GM21717 (cell line): ENCODE measurements at regions not wholly inside any gene's neighbourhood (a gene's known extent, or its start where the extent isn't known, plus 50 kb on each side); places are given as distances from the start of the nearest gene placed in this dataset.
"Not testable (repeated sequence)": the region's sequence is repeated elsewhere in the genome, so short reads cannot be mapped to it uniquely, and the experiment has no call there.

Experiments
- ATAC-seq: cut with Tn5 transposase; IDR thresholded peaks from one replicate; pipeline ENCODE4 v1.9.1; 2021; ENCODE audit warnings: mild to moderate bottlenecking, moderate library complexity; ENCODE audit not compliant: unreplicated experiment

DNA sequence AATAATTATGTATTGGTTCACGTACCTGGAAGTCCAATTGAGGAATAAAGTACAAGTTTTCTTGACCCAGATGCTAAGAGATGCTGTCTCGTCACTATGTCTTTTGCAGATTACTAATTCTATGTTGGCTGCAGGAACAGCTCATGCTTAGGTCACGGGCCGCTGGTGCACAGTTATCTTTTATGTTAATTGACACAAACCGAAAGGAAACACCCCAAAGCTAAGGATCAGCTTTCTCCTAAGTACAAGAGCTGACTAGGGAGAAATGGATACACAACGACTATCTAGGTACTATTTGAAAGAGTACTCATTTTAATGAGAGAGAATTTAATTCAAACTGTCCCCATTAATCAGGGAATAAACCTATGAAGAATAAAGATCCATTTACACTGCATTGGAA is 217.7 kb upstream of the SLC35G4 start:
- no peak for ATAC-seq

DNA sequence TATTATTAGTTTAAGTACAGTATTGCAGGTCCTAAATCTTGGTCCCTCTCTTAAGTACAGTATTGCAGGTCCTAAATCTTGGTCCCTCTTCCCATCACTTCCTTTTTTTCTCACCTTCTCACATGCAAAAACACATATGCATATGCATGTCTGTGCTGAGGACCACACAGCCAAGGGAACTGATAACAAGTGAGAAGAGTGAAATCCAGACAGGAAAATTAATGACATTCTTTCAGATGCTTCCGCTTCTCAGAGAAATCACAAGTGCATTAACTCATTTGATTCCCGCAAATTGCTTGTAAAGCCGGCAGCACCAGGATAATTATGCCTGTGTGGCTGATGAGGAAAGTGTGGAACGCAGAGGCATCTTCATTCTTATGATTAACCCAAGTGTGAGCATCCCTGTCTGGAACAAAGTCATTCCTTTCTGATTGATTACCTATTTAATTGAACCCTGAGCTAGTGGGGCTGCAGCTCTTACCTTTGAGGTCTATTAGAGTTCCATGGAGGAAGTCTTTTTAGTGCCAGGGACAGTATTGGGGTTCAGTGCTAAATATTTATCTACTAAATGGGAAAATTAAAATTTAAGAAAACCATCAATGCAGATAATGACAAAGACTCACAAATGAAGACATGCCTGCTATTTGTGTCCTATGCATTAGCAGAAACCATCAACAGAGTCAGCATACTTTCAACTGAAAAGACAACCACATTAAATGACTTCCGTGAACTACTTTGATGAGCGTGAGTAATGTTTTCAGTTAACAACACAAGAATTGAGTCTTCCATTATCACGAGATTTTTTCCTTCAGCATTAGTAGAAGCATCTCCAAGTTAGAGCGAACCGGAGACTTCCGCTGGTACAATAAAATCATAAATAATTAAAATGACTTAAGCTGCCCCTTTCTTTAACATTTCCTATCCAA is 220.4 kb upstream of the SLC35G4 start:
- no peak for ATAC-seq

DNA sequence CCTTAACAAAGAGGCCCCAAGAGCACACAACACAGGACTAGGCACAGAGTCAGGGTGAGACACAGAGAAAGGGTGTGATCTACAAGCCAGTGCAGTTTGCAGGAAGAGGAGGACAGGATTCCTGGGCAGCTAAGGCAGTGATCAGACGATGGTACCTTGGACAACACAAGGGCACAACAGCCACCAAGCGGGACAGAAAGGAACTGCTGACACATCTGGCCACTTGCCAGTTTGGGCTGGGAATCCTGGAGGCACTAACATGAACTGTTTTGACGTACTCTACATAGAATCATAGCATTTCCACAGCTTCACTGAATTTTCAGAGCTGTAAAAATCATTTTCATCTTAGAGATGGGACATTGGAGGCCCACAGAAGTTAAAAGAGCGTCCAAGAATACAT is 221.5 kb upstream of the SLC35G4 start:
- ATAC-seq, result no peak

DNA sequence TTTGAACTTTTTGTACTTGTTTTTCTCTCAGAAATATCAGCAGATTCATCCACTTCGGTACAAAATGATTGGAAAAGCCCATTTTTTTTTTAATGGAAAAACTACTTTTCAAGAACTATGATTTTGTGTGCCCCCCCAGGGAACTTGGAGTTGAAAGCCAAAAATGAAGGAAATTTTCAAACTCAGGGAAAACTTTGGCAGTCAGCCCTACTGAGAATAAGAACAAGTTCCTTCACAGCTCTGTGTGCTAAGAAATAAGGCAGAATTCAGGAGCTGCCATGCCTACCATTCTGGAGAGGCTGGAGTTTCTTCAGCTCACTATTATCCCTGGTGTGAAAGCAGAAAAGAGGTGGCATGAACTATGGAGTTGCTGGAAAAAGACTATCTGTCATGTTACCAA is 226.0 kb upstream of the SLC35G4 start:
- no peak for ATAC-seq

DNA sequence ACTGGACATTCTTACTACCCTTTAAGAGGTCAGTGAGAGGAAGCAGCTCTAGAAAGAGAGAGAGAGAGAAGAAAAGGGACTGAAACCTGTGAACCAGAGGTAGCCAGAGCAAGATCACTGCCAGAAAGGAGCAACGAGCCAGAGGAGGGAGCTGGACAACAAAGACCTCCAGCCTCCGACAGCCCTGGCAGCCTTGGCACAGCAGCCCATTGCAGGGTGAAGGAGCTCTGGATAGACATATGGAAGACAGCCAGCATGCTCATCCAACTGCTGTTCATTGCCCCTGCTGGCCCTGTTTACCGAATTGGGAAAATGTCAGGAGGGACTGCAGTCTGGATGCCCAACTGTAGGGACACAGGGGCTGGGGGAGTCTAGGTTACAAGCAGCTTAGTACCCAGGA is 228.4 kb upstream of the SLC35G4 start:
- no peak for ATAC-seq

DNA sequence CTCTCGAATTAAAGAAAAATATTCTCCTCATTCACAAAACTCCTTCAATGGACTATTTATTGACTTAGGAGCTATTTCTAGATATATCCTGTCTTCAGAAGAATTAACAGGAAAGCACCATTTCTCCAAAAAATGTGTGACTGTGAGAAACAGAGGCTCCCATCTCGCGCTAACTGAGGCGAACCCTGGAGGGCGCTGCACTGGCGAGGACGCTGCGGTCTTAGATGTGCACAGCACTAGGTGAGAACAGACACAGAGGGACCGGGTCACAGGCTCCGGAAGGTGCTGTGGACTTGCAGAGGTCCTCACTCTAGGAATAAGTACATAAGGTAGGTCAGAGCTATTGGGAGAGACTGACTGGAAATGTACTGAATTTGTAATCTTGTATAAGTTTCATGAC is 229.7 kb upstream of the SLC35G4 start:
- no peak for ATAC-seq

DNA sequence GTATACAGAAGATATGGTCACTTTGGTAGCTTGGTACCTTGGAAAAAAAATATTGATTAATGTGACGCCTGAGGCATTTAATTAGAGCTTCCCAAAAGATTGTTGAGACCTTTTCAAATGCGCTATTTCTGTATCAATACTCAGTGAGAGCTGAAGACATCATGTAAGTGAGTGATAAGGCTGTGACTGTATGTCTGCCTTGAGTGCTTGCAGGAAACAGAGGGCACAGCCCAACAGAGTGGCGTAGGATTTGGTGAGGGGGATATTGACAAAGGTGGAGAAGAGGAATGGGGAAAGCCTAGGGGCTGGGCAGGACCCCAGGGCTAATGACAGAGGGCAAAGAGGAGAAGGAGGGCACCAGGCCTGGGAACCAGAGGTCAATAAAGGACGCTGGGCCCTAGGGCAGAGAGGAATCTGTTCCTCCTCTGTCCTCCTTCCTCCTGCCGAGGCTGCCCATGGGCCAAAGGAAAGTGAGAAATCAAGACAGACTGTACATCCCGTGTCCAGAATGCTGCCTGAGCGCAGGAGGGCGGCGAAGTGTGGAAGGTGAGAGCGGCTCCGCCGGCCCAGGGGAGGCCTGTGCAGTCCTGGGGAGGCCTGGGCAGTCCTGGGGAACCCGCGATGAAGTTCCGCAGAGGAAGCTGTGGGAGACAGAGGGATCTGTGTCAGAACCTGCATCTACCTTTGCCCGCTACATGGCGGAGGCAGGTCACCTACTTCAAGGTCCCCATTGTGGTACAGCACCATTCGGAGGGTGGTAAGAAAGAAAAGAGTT is 228.6 kb upstream of the PIEZO2 start:
- ATAC-seq, result no peak

DNA sequence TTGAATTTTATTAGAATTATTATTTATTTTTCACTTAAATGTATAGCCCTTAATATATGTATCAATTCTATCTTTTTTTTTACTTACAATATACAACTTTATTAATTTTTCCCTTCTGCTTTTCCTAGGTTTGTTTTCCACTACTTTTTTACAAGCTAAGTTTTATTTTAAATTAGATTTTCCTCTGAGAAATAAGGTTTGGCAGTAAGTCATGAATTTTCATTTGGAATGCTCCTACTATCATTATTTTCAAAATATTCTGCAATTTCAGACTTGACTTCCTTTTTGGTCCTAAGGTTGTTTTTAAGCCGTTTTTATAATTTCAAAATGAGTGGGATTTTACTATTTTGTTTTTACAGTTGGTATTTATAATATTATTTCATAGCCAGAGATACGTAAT is 222.8 kb upstream of the PIEZO2 start:
- ATAC-seq, result no peak

DNA sequence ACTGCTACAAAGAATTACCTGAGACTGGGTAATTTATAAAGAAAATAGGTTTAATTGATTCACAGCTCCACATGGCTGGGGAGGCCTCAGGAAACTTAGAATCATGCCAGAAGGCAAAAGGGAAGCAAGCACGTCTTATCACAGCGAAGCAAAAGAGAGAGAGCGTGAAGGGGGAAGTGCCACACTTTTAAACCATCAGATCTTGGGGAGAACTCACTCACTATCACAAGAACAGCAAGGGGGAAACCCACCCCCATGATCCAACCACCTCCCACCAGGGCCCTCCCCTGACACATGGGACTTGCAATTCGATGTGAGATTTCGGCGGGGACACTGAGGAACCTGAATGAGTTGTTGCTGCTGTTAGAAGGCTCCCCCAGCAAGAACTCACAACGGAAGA is 220.2 kb upstream of the PIEZO2 start:
- ATAC-seq, result no peak

DNA sequence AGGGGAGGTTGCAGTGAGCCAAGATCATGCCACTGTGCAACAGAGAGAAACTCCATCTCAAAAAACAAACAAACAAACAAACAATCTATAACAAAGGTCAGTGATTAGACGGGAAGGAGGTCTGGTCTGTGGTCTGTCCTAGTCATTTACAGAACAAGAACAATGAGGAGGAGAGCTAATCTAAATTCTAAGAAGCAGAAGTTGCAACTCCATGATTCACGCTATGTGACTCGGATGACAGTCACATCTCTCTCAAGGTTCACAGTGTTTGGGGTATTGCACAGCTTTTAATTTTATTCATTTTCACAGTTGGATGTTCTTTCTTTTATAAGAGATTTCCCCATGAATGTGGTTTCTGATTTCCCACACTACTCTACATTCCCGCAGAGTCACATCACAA is 218.7 kb upstream of the PIEZO2 start:
- ATAC-seq, result no peak

DNA sequence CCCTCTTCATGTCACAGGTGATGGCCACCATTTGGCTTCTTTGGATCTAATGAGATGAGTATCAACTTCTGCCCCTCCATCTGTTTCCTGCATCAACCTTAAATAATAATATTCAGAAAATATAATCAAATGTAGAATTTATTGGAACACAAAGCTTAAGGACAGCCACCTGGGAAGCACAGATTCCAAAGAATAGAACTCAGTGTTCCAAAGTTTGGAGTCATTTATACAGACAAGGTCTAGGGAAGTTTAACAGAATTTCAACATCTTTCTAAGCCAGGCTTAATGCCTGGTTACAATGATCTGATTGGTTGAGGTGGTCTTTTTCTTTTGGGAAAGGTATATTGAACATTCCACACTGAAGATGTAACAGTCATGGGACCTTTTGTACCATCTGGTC is 218.0 kb upstream of the PIEZO2 start:
- no peak for ATAC-seq

DNA sequence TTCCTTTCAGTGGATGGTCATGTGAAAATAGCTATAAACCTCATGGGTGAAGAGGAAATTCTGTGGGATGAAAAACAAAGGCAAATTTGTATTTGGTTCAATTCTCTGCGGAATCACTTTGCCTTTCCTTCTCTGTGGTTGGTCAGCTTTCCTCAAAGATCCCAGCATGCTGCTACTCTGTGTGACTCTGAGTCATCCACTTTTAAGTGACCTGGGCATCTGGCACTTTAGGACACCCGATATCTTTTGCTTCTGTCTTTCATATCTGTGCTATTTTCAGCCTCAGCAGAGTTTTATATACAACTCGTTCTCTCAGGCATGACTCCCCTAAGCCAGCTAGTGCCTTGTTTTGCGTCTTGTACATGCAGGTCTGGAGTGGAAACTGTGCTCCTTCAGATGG is 217.0 kb upstream of the PIEZO2 start:
- no peak for ATAC-seq

DNA sequence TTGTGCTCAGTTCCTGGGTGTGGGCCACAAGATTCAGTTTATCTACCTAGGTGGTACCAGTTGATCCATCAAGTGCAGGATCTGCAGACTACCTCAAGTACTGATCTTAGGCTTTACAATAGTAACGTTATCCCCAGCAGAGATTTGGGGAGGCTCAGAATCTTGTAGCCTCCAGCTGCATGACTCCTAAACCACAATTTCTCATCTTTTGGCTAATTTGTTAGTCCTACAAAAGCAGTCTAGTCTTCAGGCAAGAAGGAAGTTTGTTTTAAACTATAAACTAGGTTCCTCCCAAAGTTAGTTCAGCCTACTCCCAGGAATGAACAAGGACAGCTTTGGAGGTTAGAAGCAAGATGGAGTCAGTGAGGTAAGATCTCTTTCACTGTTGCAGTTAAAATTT is 213.5 kb upstream of the PIEZO2 start:
- no peak for ATAC-seq

DNA sequence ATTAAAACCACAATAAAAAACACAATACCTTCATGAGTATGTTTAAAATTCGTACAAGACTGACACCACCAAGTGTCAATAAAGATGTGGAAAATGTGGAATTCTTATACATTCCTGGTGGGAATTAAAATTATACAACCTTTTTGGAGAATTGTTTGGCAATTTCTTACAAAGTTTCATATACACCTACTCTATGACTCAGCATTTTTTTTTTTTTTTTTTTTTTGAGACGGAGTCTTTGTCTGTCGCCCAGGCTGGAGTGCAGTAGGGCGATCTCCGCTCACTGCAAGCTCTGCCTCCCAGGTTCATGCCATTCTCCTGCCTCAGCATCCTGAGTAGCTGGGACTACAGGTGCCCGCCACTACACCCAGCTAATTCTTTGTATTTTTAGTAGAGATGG is 212.5 kb upstream of the PIEZO2 start:
- ATAC-seq, result not testable (repeated sequence)

DNA sequence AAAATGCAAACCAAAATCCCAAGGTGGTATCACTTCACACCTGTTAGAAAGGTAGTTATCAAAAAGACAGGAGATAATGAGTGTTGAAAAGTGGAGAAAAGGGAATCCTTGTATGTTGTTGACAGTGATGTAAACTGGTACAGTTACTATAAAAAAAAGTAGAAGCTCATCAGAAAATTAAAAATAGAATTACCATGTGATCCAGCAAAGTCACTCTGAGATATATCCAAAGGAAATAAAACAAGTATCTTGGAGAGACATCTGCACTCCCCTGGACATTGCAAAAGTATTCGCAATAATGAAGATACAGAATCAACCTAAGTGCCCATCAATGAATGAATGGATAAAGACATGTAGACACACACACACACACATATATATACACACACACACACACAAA is 208.3 kb upstream of the PIEZO2 start:
- no peak for ATAC-seq

DNA sequence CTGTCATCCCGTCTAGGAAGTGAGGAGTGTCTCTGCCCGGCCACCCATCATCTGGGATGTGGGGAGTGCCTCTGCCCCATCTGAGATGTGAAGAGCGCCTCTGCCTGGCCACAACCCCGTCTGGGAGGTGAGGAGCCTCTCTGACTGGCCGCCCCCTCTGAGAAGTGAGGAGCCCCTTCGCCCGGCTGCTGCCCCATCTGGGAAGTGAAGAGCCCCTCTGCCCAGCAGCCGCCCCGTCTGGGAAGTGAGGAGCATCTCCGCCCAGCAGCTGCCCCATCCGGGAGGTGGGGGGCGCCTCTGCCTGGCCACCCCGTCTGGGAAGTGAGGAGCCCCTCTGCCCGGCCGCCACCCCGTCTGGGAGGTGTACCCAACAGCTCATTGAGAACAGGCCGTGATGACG is 195.2 kb upstream of the PIEZO2 start:
- not testable (repeated sequence) for ATAC-seq

DNA sequence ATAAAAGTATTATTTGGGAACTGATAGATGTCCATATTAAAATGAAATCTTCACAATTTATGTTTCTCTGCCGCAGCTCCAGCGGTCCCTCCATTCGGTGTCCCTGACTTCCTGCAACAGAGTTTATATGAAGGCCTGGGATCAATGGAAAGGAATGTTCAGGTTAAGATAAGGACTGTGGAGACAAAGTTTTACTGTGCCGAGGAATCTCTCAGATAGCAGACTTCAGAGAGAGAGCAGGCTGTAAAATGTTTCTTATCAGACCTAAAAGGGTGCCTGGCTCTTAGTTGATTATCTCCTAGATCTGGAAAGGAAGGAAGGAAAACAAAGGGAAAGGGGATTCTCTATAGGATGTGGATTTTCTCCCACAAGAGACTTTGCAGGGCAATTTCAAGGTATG is 193.7 kb upstream of the PIEZO2 start:
- no peak for ATAC-seq

DNA sequence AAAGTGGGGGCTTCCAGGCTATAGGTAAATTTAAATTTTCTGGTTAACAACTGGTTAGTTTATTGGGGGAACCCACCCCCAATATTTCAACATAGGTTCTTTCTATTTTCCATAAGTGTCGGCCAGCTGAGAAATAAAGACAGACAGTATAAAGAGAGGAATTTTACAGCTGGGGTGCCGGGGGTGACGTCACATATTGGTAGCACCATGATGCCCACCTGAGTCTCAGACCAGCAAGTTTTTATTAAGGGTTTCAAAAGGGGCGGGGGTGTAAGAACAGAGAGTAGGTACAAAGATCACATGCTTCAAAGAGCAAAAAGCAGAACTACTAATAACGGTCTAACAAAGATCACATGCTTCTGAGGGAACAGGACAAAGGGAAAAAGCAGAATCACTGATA is 192.7 kb upstream of the PIEZO2 start:
- not testable (repeated sequence) for ATAC-seq

DNA sequence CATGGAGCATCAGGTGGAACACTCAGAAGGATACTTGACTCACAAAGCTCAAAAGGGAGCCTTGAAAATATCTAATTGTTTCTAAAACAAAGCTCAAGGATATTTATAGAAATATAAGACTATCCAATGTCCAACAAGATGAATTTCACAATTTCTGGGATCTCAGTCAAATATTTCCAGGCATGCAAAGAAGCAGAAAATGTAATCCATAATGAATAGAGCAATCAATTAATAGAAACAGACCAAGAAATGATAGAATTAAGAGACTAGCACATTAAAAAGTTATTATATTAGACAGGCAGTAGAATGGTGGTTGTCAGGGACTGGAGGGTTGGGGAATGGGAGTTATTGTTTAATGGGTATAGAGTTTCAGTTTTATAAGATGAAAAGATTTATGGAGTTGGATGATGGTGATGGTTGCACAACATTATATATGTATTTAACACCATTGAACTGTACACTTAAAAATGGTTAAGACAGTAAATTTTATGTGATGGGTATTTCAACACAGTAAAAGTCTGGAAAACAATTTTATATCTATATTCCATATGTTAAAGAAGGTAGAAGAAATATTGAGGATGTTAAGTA is 189.9 kb upstream of the PIEZO2 start:
- ATAC-seq, result no peak

DNA sequence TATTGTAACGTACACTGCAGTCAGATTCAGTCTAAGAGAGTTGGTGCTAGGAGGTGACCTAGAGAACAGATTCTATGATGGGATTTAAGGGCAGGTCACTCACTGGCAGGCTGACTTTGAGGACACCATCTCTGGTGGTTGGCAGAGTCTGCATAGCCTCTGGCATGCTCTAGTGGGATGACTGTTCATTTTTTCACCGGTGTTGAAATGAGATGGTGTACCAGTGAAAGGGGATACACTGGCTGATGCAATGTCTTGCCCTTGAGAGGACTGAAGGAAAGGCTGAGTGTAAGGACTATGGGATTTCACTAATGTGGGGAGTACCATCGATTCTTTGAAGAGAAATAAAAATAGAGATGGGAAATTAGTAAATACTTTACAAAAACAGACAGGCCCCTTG is 186.9 kb upstream of the PIEZO2 start:
- no peak for ATAC-seq

DNA sequence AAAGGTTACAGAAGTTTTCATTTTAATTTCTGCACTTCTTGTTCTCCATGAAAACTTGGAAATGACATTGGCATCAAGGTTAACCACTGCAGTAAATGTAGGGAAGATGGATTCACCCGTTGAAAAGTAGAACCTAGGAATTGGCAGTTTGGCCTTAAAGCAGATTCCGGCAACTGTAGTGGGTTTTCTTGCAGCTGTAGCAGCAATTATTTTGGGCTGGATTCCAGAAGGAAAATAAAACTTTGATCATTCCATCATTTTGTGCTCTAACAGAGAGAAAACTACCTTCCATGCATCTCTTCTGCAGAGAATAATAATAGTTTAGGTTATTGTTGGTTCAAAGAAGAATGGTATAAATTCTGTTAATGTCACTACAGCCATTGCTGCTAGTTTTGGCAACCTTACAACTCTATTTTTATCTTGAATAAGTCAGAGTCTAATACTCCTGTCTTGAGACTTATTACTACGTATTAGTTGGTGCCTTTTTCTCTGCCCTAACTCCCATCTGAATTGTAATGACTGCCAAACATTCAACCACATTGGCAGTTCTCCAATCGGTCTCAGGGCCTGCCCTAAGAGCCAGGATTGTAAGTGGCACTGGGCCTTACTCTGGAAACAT is 178.1 kb upstream of the PIEZO2 start:
- ATAC-seq, result no peak
